ENCODE measurements at regions not wholly inside any gene's neighbourhood (a gene's known extent, or its start where the extent isn't known, plus 50 kb on each side); places are given as distances from the start of the nearest gene placed in this dataset.

DNA sequence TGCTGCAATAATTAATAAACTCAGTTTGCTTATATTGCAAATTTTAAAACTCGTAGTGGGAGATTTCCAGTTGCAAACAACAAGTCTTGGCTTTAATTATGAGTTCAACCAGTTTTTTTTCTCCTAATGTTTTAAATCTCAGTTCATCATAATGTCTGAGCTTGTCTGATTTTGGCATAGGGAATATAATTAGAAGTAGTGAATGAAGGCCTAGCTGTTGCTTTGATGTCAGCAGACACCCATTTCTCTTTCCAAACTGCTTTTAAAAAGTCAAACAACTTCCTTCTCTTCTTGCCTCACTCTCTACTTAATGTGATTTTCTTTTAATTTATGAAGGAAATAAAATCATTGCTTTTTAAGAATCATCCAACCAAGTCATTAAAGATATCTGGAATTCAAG, 1462.1 kb downstream of the DPP10 start:
- Histone ChIP-seq H3K9me3 (ENCODE audit: control insufficient read depth, insufficient read depth, low read depth, low read length) (no peaks in the 10 kb centered on the region), H3K4me1 (ENCODE audit: control insufficient read depth, insufficient read depth, low read length) (no peaks in the 10 kb centered on the region), H3K36me3 (ENCODE audit: control insufficient read depth in 2 of 2, insufficient read depth in 1 of 2, low read length in 2 of 2) (no peaks in the 10 kb centered on the region), H3K27ac (ENCODE audit: extremely low read depth, low read depth, low read length) (no peak overlapping the region), H3K4me3 (ENCODE audit: low read depth, low read length) (no peak overlapping the region)
- CTCF ChIA-PET, result interaction anchor here (0.6 kb wide), 1 partner anchor 27 kb away, joined by 3 read pairs; no protein-coding TSS in a partner anchor
- TF ChIP-seq ZFP69B (tag by site-specific recombination; IDR thresholded peaks at IDR 0.05), result no peak
- TF ChIP-seq, protein P1, sequence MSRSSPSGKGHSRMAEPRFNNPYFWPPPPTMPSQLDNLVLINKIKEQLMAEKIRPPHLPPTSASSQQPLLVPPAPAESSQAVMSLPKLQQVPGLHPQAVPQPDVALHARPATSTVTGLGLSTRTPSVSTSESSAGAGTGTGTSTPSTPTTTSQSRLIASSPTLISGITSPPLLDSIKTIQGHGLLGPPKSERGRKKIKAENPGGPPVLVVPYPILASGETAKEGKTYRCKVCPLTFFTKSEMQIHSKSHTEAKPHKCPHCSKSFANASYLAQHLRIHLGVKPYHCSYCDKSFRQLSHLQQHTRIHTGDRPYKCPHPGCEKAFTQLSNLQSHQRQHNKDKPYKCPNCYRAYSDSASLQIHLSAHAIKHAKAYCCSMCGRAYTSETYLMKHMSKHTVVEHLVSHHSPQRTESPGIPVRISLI (tag by site-specific recombination; IDR thresholded peaks at IDR 0.05), result no peak
- no peak for TF ChIP-seq ZNF600 (tag by site-specific recombination; IDR thresholded peaks at IDR 0.05)
- TF ChIP-seq ZNF311 (tag by site-specific recombination; IDR thresholded peaks at IDR 0.05; ENCODE audit: borderline replicate concordance), result no peak
- TF ChIP-seq, protein P2, sequence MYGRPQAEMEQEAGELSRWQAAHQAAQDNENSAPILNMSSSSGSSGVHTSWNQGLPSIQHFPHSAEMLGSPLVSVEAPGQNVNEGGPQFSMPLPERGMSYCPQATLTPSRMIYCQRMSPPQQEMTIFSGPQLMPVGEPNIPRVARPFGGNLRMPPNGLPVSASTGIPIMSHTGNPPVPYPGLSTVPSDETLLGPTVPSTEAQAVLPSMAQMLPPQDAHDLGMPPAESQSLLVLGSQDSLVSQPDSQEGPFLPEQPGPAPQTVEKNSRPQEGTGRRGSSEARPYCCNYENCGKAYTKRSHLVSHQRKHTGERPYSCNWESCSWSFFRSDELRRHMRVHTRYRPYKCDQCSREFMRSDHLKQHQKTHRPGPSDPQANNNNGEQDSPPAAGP (tag by site-specific recombination; IDR thresholded peaks at IDR 0.05), result no peak
- TF ChIP-seq OSR2 (tag by site-specific recombination; IDR thresholded peaks at IDR 0.05), result no peak
- TF ChIP-seq, protein P3, sequence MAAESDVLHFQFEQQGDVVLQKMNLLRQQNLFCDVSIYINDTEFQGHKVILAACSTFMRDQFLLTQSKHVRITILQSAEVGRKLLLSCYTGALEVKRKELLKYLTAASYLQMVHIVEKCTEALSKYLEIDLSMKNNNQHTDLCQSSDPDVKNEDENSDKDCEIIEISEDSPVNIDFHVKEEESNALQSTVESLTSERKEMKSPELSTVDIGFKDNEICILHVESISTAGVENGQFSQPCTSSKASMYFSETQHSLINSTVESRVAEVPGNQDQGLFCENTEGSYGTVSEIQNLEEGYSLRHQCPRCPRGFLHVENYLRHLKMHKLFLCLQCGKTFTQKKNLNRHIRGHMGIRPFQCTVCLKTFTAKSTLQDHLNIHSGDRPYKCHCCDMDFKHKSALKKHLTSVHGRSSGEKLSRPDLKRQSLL (tag by site-specific recombination; IDR thresholded peaks at IDR 0.05), result no peak
- TF ChIP-seq, protein P4, sequence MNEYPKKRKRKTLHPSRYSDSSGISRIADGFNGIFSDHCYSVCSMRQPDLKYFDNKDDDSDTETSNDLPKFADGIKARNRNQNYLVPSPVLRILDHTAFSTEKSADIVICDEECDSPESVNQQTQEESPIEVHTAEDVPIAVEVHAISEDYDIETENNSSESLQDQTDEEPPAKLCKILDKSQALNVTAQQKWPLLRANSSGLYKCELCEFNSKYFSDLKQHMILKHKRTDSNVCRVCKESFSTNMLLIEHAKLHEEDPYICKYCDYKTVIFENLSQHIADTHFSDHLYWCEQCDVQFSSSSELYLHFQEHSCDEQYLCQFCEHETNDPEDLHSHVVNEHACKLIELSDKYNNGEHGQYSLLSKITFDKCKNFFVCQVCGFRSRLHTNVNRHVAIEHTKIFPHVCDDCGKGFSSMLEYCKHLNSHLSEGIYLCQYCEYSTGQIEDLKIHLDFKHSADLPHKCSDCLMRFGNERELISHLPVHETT (tag by site-specific recombination; IDR thresholded peaks at IDR 0.05), result no peak
- TF ChIP-seq RBAK (tag by site-specific recombination; IDR thresholded peaks at IDR 0.05), result no peak
- TF ChIP-seq ZNF548 (tag by site-specific recombination; IDR thresholded peaks at IDR 0.05), result no peak
- no peak for TF ChIP-seq PRDM1 (tag by site-specific recombination; IDR thresholded peaks at IDR 0.05)
- TF ChIP-seq OVOL3 (tag by site-specific recombination; IDR thresholded peaks at IDR 0.05), result no peak
- no peak for TF ChIP-seq ZNF221 (tag by site-specific recombination; IDR thresholded peaks at IDR 0.05; ENCODE audit: borderline replicate concordance)
- TF ChIP-seq, protein P5, sequence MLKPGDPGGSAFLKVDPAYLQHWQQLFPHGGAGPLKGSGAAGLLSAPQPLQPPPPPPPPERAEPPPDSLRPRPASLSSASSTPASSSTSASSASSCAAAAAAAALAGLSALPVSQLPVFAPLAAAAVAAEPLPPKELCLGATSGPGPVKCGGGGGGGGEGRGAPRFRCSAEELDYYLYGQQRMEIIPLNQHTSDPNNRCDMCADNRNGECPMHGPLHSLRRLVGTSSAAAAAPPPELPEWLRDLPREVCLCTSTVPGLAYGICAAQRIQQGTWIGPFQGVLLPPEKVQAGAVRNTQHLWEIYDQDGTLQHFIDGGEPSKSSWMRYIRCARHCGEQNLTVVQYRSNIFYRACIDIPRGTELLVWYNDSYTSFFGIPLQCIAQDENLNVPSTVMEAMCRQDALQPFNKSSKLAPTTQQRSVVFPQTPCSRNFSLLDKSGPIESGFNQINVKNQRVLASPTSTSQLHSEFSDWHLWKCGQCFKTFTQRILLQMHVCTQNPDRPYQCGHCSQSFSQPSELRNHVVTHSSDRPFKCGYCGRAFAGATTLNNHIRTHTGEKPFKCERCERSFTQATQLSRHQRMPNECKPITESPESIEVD (tag by site-specific recombination; IDR thresholded peaks at IDR 0.05), result no peak
- TF ChIP-seq, protein P6, sequence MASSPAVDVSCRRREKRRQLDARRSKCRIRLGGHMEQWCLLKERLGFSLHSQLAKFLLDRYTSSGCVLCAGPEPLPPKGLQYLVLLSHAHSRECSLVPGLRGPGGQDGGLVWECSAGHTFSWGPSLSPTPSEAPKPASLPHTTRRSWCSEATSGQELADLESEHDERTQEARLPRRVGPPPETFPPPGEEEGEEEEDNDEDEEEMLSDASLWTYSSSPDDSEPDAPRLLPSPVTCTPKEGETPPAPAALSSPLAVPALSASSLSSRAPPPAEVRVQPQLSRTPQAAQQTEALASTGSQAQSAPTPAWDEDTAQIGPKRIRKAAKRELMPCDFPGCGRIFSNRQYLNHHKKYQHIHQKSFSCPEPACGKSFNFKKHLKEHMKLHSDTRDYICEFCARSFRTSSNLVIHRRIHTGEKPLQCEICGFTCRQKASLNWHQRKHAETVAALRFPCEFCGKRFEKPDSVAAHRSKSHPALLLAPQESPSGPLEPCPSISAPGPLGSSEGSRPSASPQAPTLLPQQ (tag by site-specific recombination; IDR thresholded peaks at IDR 0.05), result no peak
- no peak for TF ChIP-seq WT1 (tag by site-specific recombination; IDR thresholded peaks at IDR 0.05)
- TF ChIP-seq ZNF394 (tag by site-specific recombination; IDR thresholded peaks at IDR 0.05; ENCODE audit: borderline replicate concordance), result no peak
- no peak for TF ChIP-seq ZNF837 (tag by site-specific recombination; IDR thresholded peaks at IDR 0.05)
- TF ChIP-seq GLI4 (tag by site-specific recombination; IDR thresholded peaks at IDR 0.05), result no peak
- POLR2A ChIA-PET, result no interaction called here

Measured in HEK293 (cell line).